A549 (cell line): ENCODE measurements at regions not wholly inside any gene's neighbourhood (a gene's known extent, or its start where the extent isn't known, plus 50 kb on each side); places are given as distances from the start of the nearest gene placed in this dataset.
"Not testable (repeated sequence)": the region's sequence is repeated elsewhere in the genome, so short reads cannot be mapped to it uniquely, and the experiment has no call there.

Experiments
- CHD2 ChIP-seq: fragments of 150-350 bp; IDR thresholded peaks from 2 replicates; pipeline ENCODE4 v1.6.1; 2014; ENCODE audit warnings: low read length; ENCODE audit not compliant: partially characterized antibody
- MAX ChIP-seq: IDR thresholded peaks from 2 replicates; pipeline ENCODE4 v1.6.1; 2012
- POLR2A ChIP-seq: IDR thresholded peaks from 2 replicates; pipeline ENCODE4 v1.6.1; 2012; ENCODE audit warnings: mild to moderate bottlenecking, low read length
- RFX5 ChIP-seq: fragments of 450-650 bp; IDR thresholded peaks from 2 replicates; pipeline ENCODE4 v1.7.1; 2014; ENCODE audit warnings: antibody characterized with exemption, mild to moderate bottlenecking, moderate library complexity

GRCh38 chr3:178207627-178208026 is 328.6 kb upstream of the KCNMB2 start:
- TF ChIP-seq POLR2A, RFX5, CHD2, MAX: not testable (repeated sequence)
